H9 (cell line): ENCODE measurements at regions not wholly inside any gene's neighbourhood (a gene's known extent, or its start where the extent isn't known, plus 50 kb on each side); places are given as distances from the start of the nearest gene placed in this dataset.

ENCODE experiments used
- DNase-seq: peaks from one replicate; pipeline ENCODE4 v3.0.0-alpha.2; 2017
- H2AFZ ChIP-seq: one replicate; pipeline ENCODE4 v1.6.1; 2013; ENCODE audit warnings: mild to moderate bottlenecking, low read length, control low read depth, moderate library complexity
- H2AK5ac ChIP-seq: 2 replicates; pipeline ENCODE4 v1.6.1; 2013; ENCODE audit warnings: low read length, control low read depth, mixed read lengths; ENCODE audit not compliant: insufficient read length
- H2BK120ac ChIP-seq: one replicate; pipeline ENCODE4 v1.6.1; 2013; ENCODE audit warnings: low read depth, mild to moderate bottlenecking, low read length, control low read depth, inconsistent platforms; ENCODE audit not compliant: poor library complexity, severe bottlenecking
- H2BK12ac ChIP-seq: 2 replicates; pipeline ENCODE4 v1.6.1; 2013; ENCODE audit warnings: low read length, control low read depth, mixed read lengths, low read depth; ENCODE audit not compliant: insufficient read length
- H2BK15ac ChIP-seq: 2 replicates; pipeline ENCODE4 v1.6.1; 2013; ENCODE audit warnings: low read depth, low read length, control low read depth
- H2BK20ac ChIP-seq: one replicate; pipeline ENCODE4 v1.6.1; 2013; ENCODE audit warnings: low read depth, mild to moderate bottlenecking, low read length, control low read depth, inconsistent platforms; ENCODE audit not compliant: poor library complexity, severe bottlenecking
- H2BK5ac ChIP-seq: 2 replicates; pipeline ENCODE4 v1.6.1; 2013; ENCODE audit warnings: low read length, control low read depth, mixed read lengths; ENCODE audit not compliant: insufficient read length
- H3K14ac ChIP-seq: 2 replicates; pipeline ENCODE4 v1.6.1; 2013; ENCODE audit warnings: low read length, control low read depth; ENCODE audit not compliant: insufficient read depth
- H3K18ac ChIP-seq: 2 replicates; pipeline ENCODE4 v1.6.1; 2013; ENCODE audit warnings: low read depth, mild to moderate bottlenecking, mixed read lengths, low read length, control low read depth; ENCODE audit not compliant: insufficient read length
- H3K23ac ChIP-seq: 2 replicates; pipeline ENCODE4 v1.6.1; 2013; ENCODE audit warnings: low read length, control low read depth, mixed read lengths, low read depth; ENCODE audit not compliant: insufficient read length
- H3K23me2 ChIP-seq: 2 replicates; pipeline ENCODE4 v1.6.1; 2013; ENCODE audit warnings: low read depth, mild to moderate bottlenecking, mixed read lengths, low read length, control low read depth; ENCODE audit not compliant: insufficient read length, poor library complexity, severe bottlenecking
- H3K27ac ChIP-seq: 2 replicates; pipeline ENCODE4 v1.5.1; 2013; ENCODE audit warnings: low read length, control low read depth, mixed read lengths, low read depth; ENCODE audit not compliant: insufficient read length
- H3K27me3 ChIP-seq: 2 replicates; pipeline ENCODE4 v1.6.1; 2013; ENCODE audit warnings: low read length, control low read depth, inconsistent platforms; ENCODE audit not compliant: insufficient read depth
- H3K4ac ChIP-seq: 2 replicates; pipeline ENCODE4 v1.6.1; 2013; ENCODE audit warnings: low read depth, mild to moderate bottlenecking, control low read depth, inconsistent platforms, low read length, moderate library complexity
- H3K4me1 ChIP-seq: 2 replicates; pipeline ENCODE4 v1.6.1; 2013; ENCODE audit warnings: low read length, control low read depth, inconsistent platforms; ENCODE audit not compliant: insufficient read depth
- H3K4me2 ChIP-seq: 2 replicates; pipeline ENCODE4 v1.6.1; 2013; ENCODE audit warnings: low read length, control low read depth, mixed read lengths; ENCODE audit not compliant: insufficient read length, insufficient read depth
- H3K56ac ChIP-seq: 2 replicates; pipeline ENCODE4 v1.6.1; 2013; ENCODE audit warnings: low read depth, mild to moderate bottlenecking, mixed read lengths, low read length, control low read depth; ENCODE audit not compliant: insufficient read length
- H3K79me1 ChIP-seq: 2 replicates; pipeline ENCODE4 v1.6.1; 2013; ENCODE audit warnings: low read depth, mild to moderate bottlenecking, moderate library complexity, low read length, control low read depth, inconsistent platforms; ENCODE audit not compliant: insufficient read depth, poor library complexity, severe bottlenecking
- H3K79me2 ChIP-seq: 2 replicates; pipeline ENCODE4 v1.6.1; 2013; ENCODE audit warnings: low read length, control low read depth, inconsistent platforms; ENCODE audit not compliant: insufficient read depth
- H3K9ac ChIP-seq: 2 replicates; pipeline ENCODE4 v1.6.1; 2013; ENCODE audit warnings: low read length, control low read depth, mixed read lengths; ENCODE audit not compliant: insufficient read length; ENCODE audit errors: extremely low read depth
- H3K9me3 ChIP-seq: one replicate; pipeline ENCODE4 v1.6.1; 2013; ENCODE audit warnings: low read depth, low read length, inconsistent platforms; ENCODE audit not compliant: control insufficient read depth
- H3T11ph ChIP-seq: one replicate; pipeline ENCODE4 v1.6.1; 2013; ENCODE audit warnings: mild to moderate bottlenecking, low read length, control low read depth, inconsistent platforms
- H4K20me1 ChIP-seq: one replicate; pipeline ENCODE4 v1.6.1; 2013; ENCODE audit not compliant: control insufficient read depth, insufficient read length, insufficient read depth
- H4K5ac ChIP-seq: 2 replicates; pipeline ENCODE4 v1.6.1; 2013; ENCODE audit warnings: low read depth, mild to moderate bottlenecking, mixed read lengths, low read length, control low read depth; ENCODE audit not compliant: insufficient read length
- H4K8ac ChIP-seq: replicated peaks from 2 replicates; pipeline ENCODE4 v1.6.1; 2013; ENCODE audit warnings: low read length, control low read depth, mixed read lengths, low read depth; ENCODE audit not compliant: insufficient read length
- H4K91ac ChIP-seq: 2 replicates; pipeline ENCODE4 v1.6.1; 2013; ENCODE audit warnings: low read depth, mild to moderate bottlenecking, moderate library complexity, mixed read lengths, low read length, control low read depth; ENCODE audit not compliant: insufficient read length
- H3K27ac Mint-ChIP-seq, 3 experiments: 2 replicates in 2 of 3; 3 replicates in 1 of 3; pipeline ENCODE4 v1.8.0; 2020 to 2021; ENCODE audit warnings: mixed read lengths in 3 of 3, mild to moderate bottlenecking in 1 of 3, moderate library complexity in 1 of 3
- H3K27me3 Mint-ChIP-seq: 2 replicates; pipeline ENCODE4 v1.8.0; 2021; ENCODE audit warnings: low read depth, mild to moderate bottlenecking, moderate library complexity, mixed read lengths
- H3K36me3 Mint-ChIP-seq, 3 experiments: 2 replicates in 2 of 3; 3 replicates in 1 of 3; pipeline ENCODE4 v1.8.0; 2020 to 2021; ENCODE audit warnings: low read depth in 3 of 3, mixed read lengths in 3 of 3; ENCODE audit not compliant: insufficient read depth in 1 of 3
- H3K4me1 Mint-ChIP-seq, 2 experiments: 2 replicates each; pipeline ENCODE4 v1.8.0; 2020; ENCODE audit warnings: mixed read lengths in 2 of 2
- H3K4me3 Mint-ChIP-seq, 2 experiments: 2 replicates in 1 of 2; 3 replicates in 1 of 2; pipeline ENCODE4 v1.8.0; 2020 to 2021; ENCODE audit warnings: mild to moderate bottlenecking in 2 of 2, mixed read lengths in 2 of 2, moderate library complexity in 1 of 2
- H3K9me3 Mint-ChIP-seq, 2 experiments: 2 replicates in 1 of 2; 3 replicates in 1 of 2; pipeline ENCODE4 v1.8.0; 2020; ENCODE audit warnings: mild to moderate bottlenecking in 2 of 2, mixed read lengths in 2 of 2, moderate library complexity in 1 of 2
- TF ChIP-seq, protein P1 (sequence below): fragments of 200-600 bp; sonication (generic); conservative IDR thresholded peaks from 3 replicates; pipeline ENCODE4 v1.8.0; 2021; ENCODE audit warnings: antibody characterized with exemption, mild to moderate bottlenecking

DNA sequence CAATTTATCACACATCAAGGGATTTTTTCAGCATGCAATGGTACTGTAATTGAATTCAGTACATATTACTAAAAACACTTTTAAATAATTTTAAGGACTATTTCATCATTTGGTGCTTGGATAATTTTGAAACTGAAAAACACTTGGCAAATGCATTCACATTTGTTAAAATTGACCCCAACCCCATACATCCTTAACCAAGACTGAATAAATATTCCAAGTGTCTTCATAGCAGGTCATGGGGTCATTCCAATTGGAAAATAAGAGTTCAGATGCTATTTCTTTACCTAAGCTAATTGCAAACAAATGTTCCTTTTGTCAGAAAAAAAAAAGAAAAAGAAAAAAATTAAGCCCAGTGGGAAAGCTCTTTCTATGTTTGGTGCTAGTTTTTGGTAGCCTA, 516.4 kb upstream of the SPRY2 start:
- no peak for DNase-seq
- H3K23me2 ChIP-seq: no peaks in the 10 kb centered on the region
- TF ChIP-seq, protein P1, sequence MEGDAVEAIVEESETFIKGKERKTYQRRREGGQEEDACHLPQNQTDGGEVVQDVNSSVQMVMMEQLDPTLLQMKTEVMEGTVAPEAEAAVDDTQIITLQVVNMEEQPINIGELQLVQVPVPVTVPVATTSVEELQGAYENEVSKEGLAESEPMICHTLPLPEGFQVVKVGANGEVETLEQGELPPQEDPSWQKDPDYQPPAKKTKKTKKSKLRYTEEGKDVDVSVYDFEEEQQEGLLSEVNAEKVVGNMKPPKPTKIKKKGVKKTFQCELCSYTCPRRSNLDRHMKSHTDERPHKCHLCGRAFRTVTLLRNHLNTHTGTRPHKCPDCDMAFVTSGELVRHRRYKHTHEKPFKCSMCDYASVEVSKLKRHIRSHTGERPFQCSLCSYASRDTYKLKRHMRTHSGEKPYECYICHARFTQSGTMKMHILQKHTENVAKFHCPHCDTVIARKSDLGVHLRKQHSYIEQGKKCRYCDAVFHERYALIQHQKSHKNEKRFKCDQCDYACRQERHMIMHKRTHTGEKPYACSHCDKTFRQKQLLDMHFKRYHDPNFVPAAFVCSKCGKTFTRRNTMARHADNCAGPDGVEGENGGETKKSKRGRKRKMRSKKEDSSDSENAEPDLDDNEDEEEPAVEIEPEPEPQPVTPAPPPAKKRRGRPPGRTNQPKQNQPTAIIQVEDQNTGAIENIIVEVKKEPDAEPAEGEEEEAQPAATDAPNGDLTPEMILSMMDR: no peak

More for the DNA sequence above, 516.4 kb upstream of the SPRY2 start:
- Histone ChIP-seq H3K27me3 (no peaks in the 10 kb centered on the region), H2BK15ac (no peak overlapping the region), H3K79me1 (no peaks in the 10 kb centered on the region), H2BK120ac (no peak overlapping the region), H2BK12ac (no peak overlapping the region), H3K4ac (no peak overlapping the region), H3K9ac (no peak overlapping the region), H4K91ac (no peak overlapping the region), H3K56ac (no peak overlapping the region), H3K79me2 (no peaks in the 10 kb centered on the region), H3K18ac (no peak overlapping the region), H2BK20ac (no peak overlapping the region), H4K8ac (no peak overlapping the region), H3K27ac (no peak overlapping the region), H3K4me2 (no peak overlapping the region), H3K9me3 (no peaks in the 10 kb centered on the region), H3K14ac (no peak overlapping the region), H2AK5ac (no peak overlapping the region), H3K4me1 (no peaks in the 10 kb centered on the region), H4K20me1 (no peaks in the 10 kb centered on the region), H2BK5ac (no peak overlapping the region), H2AFZ (no peak overlapping the region), H3K23ac (no peak overlapping the region), H3T11ph (no peak overlapping the region), H4K5ac (no peak overlapping the region)
- Mint-ChIP-seq H3K4me3 (no peak overlapping the region), H3K27ac (peak overlapping the region in 1 of 3 experiments; percentile 1; a peak in 1 of 7 replicates), H3K9me3 (no peaks in the 10 kb centered on the region; a peak in 1 of 5 replicates), H3K27me3 (no peaks in the 10 kb centered on the region), H3K36me3 (no peaks in the 10 kb centered on the region), H3K4me1 (peaks cover 7 to 8% of the 10 kb centered on the region in 2 experiments)
